ENCODE measurements at regions not wholly inside any gene's neighbourhood (a gene's known extent, or its start where the extent isn't known, plus 50 kb on each side); places are given as distances from the start of the nearest gene placed in this dataset.

- 71% methylated on average over 7 of the region's 7 CpGs for WGBS
- Histone ChIP-seq H3K36me3 (ENCODE audit: control insufficient read depth in 4 of 4, insufficient read depth in 3 of 4, low read depth in 1 of 4, low read length in 3 of 4) (no peaks in the 10 kb centered on the region), H3K4me1 (ENCODE audit: control insufficient read depth in 4 of 4, insufficient read depth in 4 of 4, low read length in 3 of 4) (no peaks in the 10 kb centered on the region), H3K27ac (ENCODE audit: low read depth in 1 of 2, low read length in 2 of 2) (no peak overlapping the region), H3K9ac (ENCODE audit: low read depth in 1 of 2, low read length in 2 of 2) (no peak overlapping the region), H3K4me3 (ENCODE audit: low read depth in 1 of 3, low read length in 3 of 3) (no peak overlapping the region), H3K27me3 (ENCODE audit: control insufficient read depth in 4 of 4, insufficient read depth in 4 of 4, low read length in 3 of 4) (no peaks in the 10 kb centered on the region), H3K9me3 (ENCODE audit: control insufficient read depth in 4 of 4, low read length in 3 of 4) (peaks cover 0 to 5% (median 2%) of the 10 kb centered on the region in 4 donors)
- no peak for DNase-seq (ENCODE audit: low spot score)
- no peak for TF ChIP-seq GABPA (IDR thresholded peaks at IDR 0.05 in 1 of 2, conservative IDR thresholded peaks at IDR 0.05 in 1 of 2)
- TF ChIP-seq RXRA (IDR thresholded peaks at IDR 0.05), result no peak
- TF ChIP-seq HNF4A (conservative IDR thresholded peaks at IDR 0.05), result no peak
- TF ChIP-seq REST (IDR thresholded peaks at IDR 0.05), result no peak
- no peak for TF ChIP-seq YY1 (IDR thresholded peaks at IDR 0.05)
- TF ChIP-seq JUND (IDR thresholded peaks at IDR 0.05), result no peak
- TF ChIP-seq NR2F2 (IDR thresholded peaks at IDR 0.05), result no peak
- TF ChIP-seq ATF3 (IDR thresholded peaks at IDR 0.05), result no peak
- no peak for TF ChIP-seq SP1 (IDR thresholded peaks at IDR 0.05)
- no peak for TF ChIP-seq MAX (IDR thresholded peaks at IDR 0.05)
- TF ChIP-seq HNF4G (IDR thresholded peaks at IDR 0.05), result no peak
- no peak for TF ChIP-seq ZBTB33 (IDR thresholded peaks at IDR 0.05)
- no peak for TF ChIP-seq CTCF (IDR thresholded peaks at IDR 0.05; ENCODE audit: low read depth, low read length, missing input control)
- no peak for TF ChIP-seq TAF1 (conservative IDR thresholded peaks at IDR 0.05)
- no peak for TF ChIP-seq FOXA2 (IDR thresholded peaks at IDR 0.05)
Measured at GRCh38 chr17:33628500-33629346, 335.6 kb upstream of the ASIC2 start.

All from liver (tissue), 8 donors.